Endothelial cell of umbilical vein (primary cell): ENCODE measurements at regions not wholly inside any gene's neighbourhood (a gene's known extent, or its start where the extent isn't known, plus 50 kb on each side); places are given as distances from the start of the nearest gene placed in this dataset.

Experiments used
- BruUV-seq: library from RNA; stranded (reverse); fragments of 400-500 nt; replicated peaks from 2 replicates; lab custom pipeline; 2021; lab: Mats Ljungman, UMichigan
- CTCF ChIA-PET: fragments of 300-600, 350-600 bp; sonication (Branson Sonifier 250); formaldehyde crosslinking; loops from one replicate; lab custom pipeline; 2021; ENCODE audit warnings: antibody characterized with exemption, inconsistent platforms; lab: Charles Lee
- POLR2A ChIA-PET: fragments of 300-600, 350-600 bp; sonication (Branson Sonifier 250); formaldehyde crosslinking; loops from one replicate; lab custom pipeline; 2021; ENCODE audit warnings: antibody characterized with exemption, inconsistent platforms; lab: Charles Lee
- DNase-seq: peaks from one replicate; pipeline ENCODE4 v3.0.0-alpha.2; 2011; ENCODE audit warnings: low read depth, low spot score
- FAIRE-seq: peaks from 2 replicates; lab custom pipeline; 2011; peaks lifted over from hg19 to GRCh38; lab: Jason Lieb, UNC
- H2AFZ ChIP-seq: 2 replicates; pipeline ENCODE4 v1.6.0; 2012; ENCODE audit warnings: low read depth, low read length, control low read depth, inconsistent platforms
- H3K27ac ChIP-seq: 2 replicates; pipeline ENCODE4 v1.5.1; 2011; ENCODE audit warnings: low read depth, mild to moderate bottlenecking, control low read depth, low read length, moderate library complexity; ENCODE audit not compliant: insufficient read depth
- H3K27me3 ChIP-seq, 2 experiments: 2 replicates each; pipeline versions ENCODE4 v1.6.0 to v1.6.1; 2011; ENCODE audit warnings: low read length in 2 of 2, mixed read lengths in 1 of 2; ENCODE audit not compliant: control insufficient read depth in 2 of 2, insufficient read depth in 2 of 2
- H3K36me3 ChIP-seq, 2 experiments: 2 replicates in 1 of 2; 3 replicates in 1 of 2; pipeline ENCODE4 v1.5.1; 2011; ENCODE audit warnings: low read length in 2 of 2, mild to moderate bottlenecking in 1 of 2, moderate library complexity in 1 of 2; ENCODE audit not compliant: control insufficient read depth in 2 of 2, insufficient read depth in 2 of 2; ENCODE audit errors: extremely low read depth in 1 of 2
- H3K4me1 ChIP-seq: 3 replicates; pipeline ENCODE4 v1.5.1; 2011; ENCODE audit warnings: mild to moderate bottlenecking, low read length; ENCODE audit not compliant: control insufficient read depth, insufficient read depth; ENCODE audit errors: extremely low read depth
- H3K4me2 ChIP-seq: 2 replicates; pipeline ENCODE4 v1.6.1; 2011; ENCODE audit warnings: low read length, control low read depth, mixed read lengths; ENCODE audit not compliant: insufficient read depth
- H3K4me3 ChIP-seq, 3 experiments: fragments of 200-600 bp in 1 of 3; sonication (generic), shearing (Covaris generic) in 1 of 3; replicated peaks in 1 of 3; 2 replicates each; pipeline ENCODE4 v1.5.1; 2011 to 2016; ENCODE audit warnings: control low read depth in 3 of 3, low read length in 3 of 3, mild to moderate bottlenecking in 2 of 3, inconsistent platforms in 1 of 3, low read depth in 1 of 3, moderate library complexity in 1 of 3; ENCODE audit not compliant: insufficient read depth in 1 of 3
- H3K79me2 ChIP-seq: 2 replicates; pipeline ENCODE4 v1.6.0; 2012; ENCODE audit warnings: low read length, inconsistent platforms; ENCODE audit not compliant: control insufficient read depth, insufficient read depth
- H3K9ac ChIP-seq: replicated peaks from 2 replicates; pipeline ENCODE3; 2011; ENCODE audit warnings: low read length, control low read depth; ENCODE audit not compliant: insufficient read depth; ENCODE audit errors: extremely low read depth
- H3K9me1 ChIP-seq: replicated peaks from 3 replicates; pipeline ENCODE4 v1.6.0; 2011; ENCODE audit warnings: mild to moderate bottlenecking, low read length; ENCODE audit not compliant: control insufficient read depth, insufficient read depth; ENCODE audit errors: extremely low read depth
- H3K9me3 ChIP-seq: replicated peaks from 2 replicates; pipeline ENCODE4 v1.5.1; 2012; ENCODE audit warnings: low read length, inconsistent platforms; ENCODE audit not compliant: control insufficient read depth, insufficient read depth
- H4K20me1 ChIP-seq: replicated peaks from 2 replicates; pipeline ENCODE3; 2011; ENCODE audit warnings: mild to moderate bottlenecking, low read length; ENCODE audit not compliant: control insufficient read depth, insufficient read depth; ENCODE audit errors: extremely low read depth
- CTCF ChIP-seq, 2 donors: IDR thresholded peaks; 1 replicate in 1 of 2; 2 replicates in 1 of 2; pipeline ENCODE4 v1.5.1; 2011; ENCODE audit warnings: low read length in 2 of 2, mild to moderate bottlenecking in 2 of 2, moderate library complexity in 2 of 2, control low read depth in 1 of 2, inconsistent platforms in 1 of 2, low read depth in 1 of 2; ENCODE audit not compliant: insufficient read depth in 1 of 2; ENCODE audit errors: extremely low read depth in 1 of 2
- EZH2 ChIP-seq: IDR thresholded peaks from 2 replicates; pipeline ENCODE4 v1.6.1; 2012; ENCODE audit warnings: borderline replicate concordance, low read depth, mild to moderate bottlenecking, moderate library complexity, low read length, inconsistent platforms; ENCODE audit not compliant: severe bottlenecking
- FOS ChIP-seq: IDR thresholded peaks from 2 replicates; pipeline ENCODE4 v1.6.1; 2011; ENCODE audit warnings: mild to moderate bottlenecking, low read length, moderate library complexity, borderline replicate concordance; ENCODE audit not compliant: insufficient read depth
- GATA2 ChIP-seq: IDR thresholded peaks from 2 replicates; pipeline ENCODE4 v1.7.0; 2011; ENCODE audit warnings: low read depth, mild to moderate bottlenecking, moderate library complexity, mixed read lengths, low read length; ENCODE audit not compliant: insufficient read length, insufficient read depth
- JUN ChIP-seq: IDR thresholded peaks from 2 replicates; pipeline ENCODE4 v1.6.1; 2011; ENCODE audit warnings: borderline replicate concordance, low read depth; ENCODE audit not compliant: insufficient read length, insufficient read depth
- MAX ChIP-seq: IDR thresholded peaks from 2 replicates; pipeline ENCODE4 v1.6.1; 2011; ENCODE audit not compliant: insufficient read depth, insufficient read length
- MYC ChIP-seq: IDR thresholded peaks from one replicate; pipeline ENCODE4 v1.6.1; 2011; ENCODE audit warnings: mild to moderate bottlenecking, low read depth, low read length
- POLR2A ChIP-seq: IDR thresholded peaks from 2 replicates; pipeline ENCODE4 v1.6.1; 2012; ENCODE audit warnings: low read depth, mild to moderate bottlenecking, control low read depth, low read length
- POLR2AphosphoS5 ChIP-seq: IDR thresholded peaks from 2 replicates; pipeline ENCODE4 v1.6.1; 2012; ENCODE audit warnings: low read depth, mild to moderate bottlenecking, control low read depth, low read length, moderate library complexity; ENCODE audit not compliant: insufficient read depth
- dilution Hi-C: fragments of 300-500 bp; cut with MboI; formaldehyde crosslinking; loops from one replicate; pipeline ENCODE4 v1.15.0; 2019; ENCODE audit warnings: low sequenced_read_pairs; ENCODE audit not compliant: extremely low pct_ligation_motif_present
- intact Hi-C: fragments of 100-400 bp; cut with micrococcal nuclease; formaldehyde crosslinking; loops from one replicate; pipeline ENCODE4 v1.10.0; 2022

DNA sequence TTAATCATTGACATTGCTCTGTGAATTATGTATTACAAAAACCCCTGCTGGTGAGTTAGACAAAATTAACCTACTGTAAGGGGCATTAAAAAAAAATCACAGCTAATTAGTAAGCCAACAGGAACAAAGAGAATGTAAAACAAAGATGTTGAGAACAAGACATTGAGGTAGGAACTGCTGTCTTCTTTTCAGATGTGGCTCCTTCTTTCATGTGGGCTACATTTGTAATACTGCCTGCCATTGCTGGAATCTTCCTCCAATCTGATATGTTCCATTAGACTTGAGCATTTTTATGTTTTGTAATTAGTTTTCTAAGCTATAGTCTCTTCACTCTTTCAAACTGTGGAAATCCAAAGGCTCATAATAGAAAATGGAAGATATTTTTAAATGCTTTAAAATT, 353.0 kb downstream of the ADGRL2 start:
- POLR2A ChIA-PET: no interaction called here
- intact Hi-C loops: no loop called here
- H2AFZ ChIP-seq: no peak overlapping the region

More for the DNA sequence above, 353.0 kb downstream of the ADGRL2 start:
- no peaks in the 10 kb centered on the region for H3K4me1 ChIP-seq
- FAIRE-seq (no peak), DNase-seq (no peak)
- no peak overlapping the region for H3K9ac ChIP-seq
- H3K4me3 ChIP-seq: no peak overlapping the region
- no peaks in the 10 kb centered on the region for H3K9me3 ChIP-seq
- TF ChIP-seq POLR2AphosphoS5 (no peak), FOS (no peak), JUN (no peak), MYC (no peak), EZH2 (no peak), POLR2A (no peak), MAX (no peak), CTCF (IDR thresholded peaks at IDR 0.05; ENCODE audit: extremely low read depth in 1 of 2, insufficient read depth in 1 of 2, low read depth in 1 of 2, low read length in 2 of 2) (no peak), GATA2 (no peak)
- no peaks in the 10 kb centered on the region for H4K20me1 ChIP-seq
- no peak overlapping the region for H3K27ac ChIP-seq
- no peaks in the 10 kb centered on the region for H3K36me3 ChIP-seq
- no peak overlapping the region for H3K4me2 ChIP-seq
- CTCF ChIA-PET: interaction anchor here (1.0 kb wide), 1 partner anchor 42 kb away, joined by 3 read pairs; no protein-coding TSS in a partner anchor
- dilution Hi-C loops: no loop called here
- BruUV-seq: no TSS peak
- H3K27me3 ChIP-seq: no peaks in the 10 kb centered on the region
- no peaks in the 10 kb centered on the region for H3K9me1 ChIP-seq
- H3K79me2 ChIP-seq: no peaks in the 10 kb centered on the region
